Psoas muscle (tissue), 7 donors: ENCODE measurements at regions not wholly inside any gene's neighbourhood (a gene's known extent, or its start where the extent isn't known, plus 50 kb on each side); places are given as distances from the start of the nearest gene placed in this dataset.
"Not testable (repeated sequence)": the region's sequence is repeated elsewhere in the genome, so short reads cannot be mapped to it uniquely, and the experiment has no call there.

ENCODE experiments used
- ATAC-seq, 4 donors: fragments of 200-7000 bp; cut with Tn5 transposase; one replicate each; pipeline ENCODE4 v1.9.1; 2020; ENCODE audit warnings: moderate library complexity in 3 of 4, mild to moderate bottlenecking in 2 of 4
- DNase-seq, 2 donors: peaks; one replicate each; pipeline ENCODE4 v3.0.0-alpha.2; 2020
- H3K27ac ChIP-seq: fragments of 200-600 bp; one replicate; pipeline ENCODE4 v1.8.0; 2022
- H3K27me3 ChIP-seq, 3 donors: fragments of 200-600 bp in 1 of 3; one replicate each; pipeline versions ENCODE4 v1.6.1 to v1.8.0; 2013 to 2022; ENCODE audit warnings: low read length in 2 of 3, mild to moderate bottlenecking in 2 of 3, moderate library complexity in 1 of 3; ENCODE audit not compliant: insufficient read depth in 3 of 3
- H3K36me3 ChIP-seq, 2 donors: fragments of 200-600 bp in 1 of 2; one replicate each; pipeline versions ENCODE4 v1.6.1 to v1.8.0; 2013 to 2022; ENCODE audit warnings: low read depth in 1 of 2, mild to moderate bottlenecking in 1 of 2, moderate library complexity in 1 of 2; ENCODE audit not compliant: insufficient read depth in 1 of 2
- H3K4me1 ChIP-seq: fragments of 200-600 bp; one replicate; pipeline ENCODE4 v1.8.0; 2022
- H3K4me3 ChIP-seq: fragments of 200-600 bp; one replicate; pipeline ENCODE4 v1.8.0; 2022; ENCODE audit warnings: mild to moderate bottlenecking
- H3K9me3 ChIP-seq: fragments of 200-600 bp; one replicate; pipeline ENCODE4 v1.8.0; 2022
- WGBS, 3 donors: extraction: QIAGEN DNeasy Blood & Tissue Kit; methylation state at CpG; one replicate each; pipeline versions ENCODE4 v1.1.6 to v1.1.7; 2013; 5-methylcytosine and 5-hydroxymethylcytosine counted together
- intact Hi-C, 2 donors: fragments of 100-400 bp; cut with DNase I; formaldehyde crosslinking; loops; one replicate each; pipeline versions ENCODE4 v1.11.0 to v1.14.2; 2022
- TF ChIP-seq, protein P1 (sequence below): fragments of 200-600 bp; IDR thresholded peaks from one replicate; pipeline ENCODE4 v1.8.0; 2022; ENCODE audit warnings: antibody characterized with exemption
- donor health status: healthy with polysubstance abuse.
- donor health status: DM: no; HTN: no; CAD: no; lungs with moderate emphysema.
- donor health status: Bipolar disorder and iron deficiency.
- donor health status: healthy.
- donor health status: DM: yes; HTN: yes; CAD: no.
- donor health status: DM: no; HTN: no; CAD: no.
- donor health status: DM: yes; HTN: yes; CAD: no.

GRCh38 chrX:468979-469378 lies 82.3 kb upstream of the PPP2R3B start:
- DNase-seq (no peak), ATAC-seq (no peak)
- peaks cover 7% of the 10 kb centered on the region for H3K9me3 ChIP-seq
- intact Hi-C loops, result no loop called here
- H3K27me3 ChIP-seq, result peaks cover 0 to 2% (median 0%) of the 10 kb centered on the region in 3 donors
- no peaks in the 10 kb centered on the region for H3K4me1 ChIP-seq
- no peak overlapping the region for H3K4me3 ChIP-seq
- no peaks in the 10 kb centered on the region for H3K36me3 ChIP-seq
- TF ChIP-seq, protein P1, sequence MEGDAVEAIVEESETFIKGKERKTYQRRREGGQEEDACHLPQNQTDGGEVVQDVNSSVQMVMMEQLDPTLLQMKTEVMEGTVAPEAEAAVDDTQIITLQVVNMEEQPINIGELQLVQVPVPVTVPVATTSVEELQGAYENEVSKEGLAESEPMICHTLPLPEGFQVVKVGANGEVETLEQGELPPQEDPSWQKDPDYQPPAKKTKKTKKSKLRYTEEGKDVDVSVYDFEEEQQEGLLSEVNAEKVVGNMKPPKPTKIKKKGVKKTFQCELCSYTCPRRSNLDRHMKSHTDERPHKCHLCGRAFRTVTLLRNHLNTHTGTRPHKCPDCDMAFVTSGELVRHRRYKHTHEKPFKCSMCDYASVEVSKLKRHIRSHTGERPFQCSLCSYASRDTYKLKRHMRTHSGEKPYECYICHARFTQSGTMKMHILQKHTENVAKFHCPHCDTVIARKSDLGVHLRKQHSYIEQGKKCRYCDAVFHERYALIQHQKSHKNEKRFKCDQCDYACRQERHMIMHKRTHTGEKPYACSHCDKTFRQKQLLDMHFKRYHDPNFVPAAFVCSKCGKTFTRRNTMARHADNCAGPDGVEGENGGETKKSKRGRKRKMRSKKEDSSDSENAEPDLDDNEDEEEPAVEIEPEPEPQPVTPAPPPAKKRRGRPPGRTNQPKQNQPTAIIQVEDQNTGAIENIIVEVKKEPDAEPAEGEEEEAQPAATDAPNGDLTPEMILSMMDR, result no peak
- H3K27ac ChIP-seq, result no peak overlapping the region
- 87 to 90% (median 88%) methylated on average over 9 of the region's 9 CpGs for WGBS, 3 donors

DNA sequence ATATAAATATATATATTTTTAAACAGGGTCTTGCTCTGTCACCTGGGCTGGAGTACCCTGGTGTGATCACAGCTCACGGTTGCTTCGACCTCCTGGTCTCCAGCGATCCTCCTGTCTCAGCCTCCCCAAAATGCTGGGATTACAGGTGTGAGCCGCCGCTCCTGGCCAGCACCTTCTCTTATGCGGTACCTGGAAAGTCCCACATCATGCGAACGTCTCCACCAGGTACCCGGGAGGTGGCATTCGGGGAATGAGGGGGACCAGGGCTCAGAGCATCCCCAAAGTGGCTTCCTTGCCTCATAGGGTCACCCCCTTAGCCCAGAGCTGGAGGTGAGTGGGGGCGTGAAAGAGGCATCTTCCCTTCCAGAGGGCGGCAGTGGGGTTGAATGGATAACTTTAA lies 84.0 kb upstream of the PPP2R3B start:
- peaks cover 7% of the 10 kb centered on the region for H3K9me3 ChIP-seq
- ATAC-seq, result no peak
- H3K36me3 ChIP-seq, result no peaks in the 10 kb centered on the region
- intact Hi-C loops, result no loop called here
- 85 to 91% (median 88%) methylated on average over 12 of the region's 12 CpGs for WGBS, 3 donors
- H3K4me3 ChIP-seq, result no peak overlapping the region
- peaks cover 0 to 2% (median 0%) of the 10 kb centered on the region in 3 donors for H3K27me3 ChIP-seq
- TF ChIP-seq, protein P1, result no peak
- DNase-seq, result no peak
- no peak overlapping the region for H3K27ac ChIP-seq
- H3K4me1 ChIP-seq, result no peaks in the 10 kb centered on the region

GRCh38 chrX:471281-471680 lies 84.6 kb upstream of the PPP2R3B start:
- H3K36me3 ChIP-seq, result no peaks in the 10 kb centered on the region
- ATAC-seq (no peak), DNase-seq (no peak)
- H3K4me3 ChIP-seq, result no peak overlapping the region
- TF ChIP-seq, protein P1, result no peak
- H3K4me1 ChIP-seq, result no peaks in the 10 kb centered on the region
- intact Hi-C loops, result no loop called here
- WGBS, 3 donors, result 27 to 50% (median 38%) methylated on average over 9 of the region's 9 CpGs
- peaks cover 0 to 2% (median 0%) of the 10 kb centered on the region in 3 donors for H3K27me3 ChIP-seq
- no peak overlapping the region for H3K27ac ChIP-seq
- H3K9me3 ChIP-seq, result peaks cover 7% of the 10 kb centered on the region

DNA sequence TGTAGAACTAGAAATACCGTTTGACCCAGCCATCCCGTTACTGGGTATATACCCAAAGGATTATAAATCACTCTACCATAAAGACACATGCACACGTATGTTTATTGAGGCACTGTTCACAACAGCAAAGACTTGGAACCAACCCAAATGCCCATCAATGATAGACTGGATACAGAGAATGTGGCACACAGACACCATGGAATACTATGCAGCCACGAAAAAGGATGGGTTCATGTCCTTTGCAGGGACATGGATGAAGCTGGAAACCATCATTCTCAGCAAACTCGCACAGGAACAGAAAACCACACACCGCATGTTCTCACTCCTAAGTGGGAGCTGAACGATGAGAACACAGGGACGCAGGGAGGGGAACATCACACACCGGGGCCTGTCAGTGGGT lies 85.6 kb upstream of the PPP2R3B start:
- H3K36me3 ChIP-seq, intact Hi-C loops, H3K27ac ChIP-seq, H3K4me3 ChIP-seq, H3K4me1 ChIP-seq, ATAC-seq, H3K27me3 ChIP-seq, H3K9me3 ChIP-seq, DNase-seq: not testable (repeated sequence)
- 79 to 90% (median 87%) methylated on average over 9 of the region's 9 CpGs for WGBS, 3 donors

GRCh38 chrX:475926-476723 lies 89.4 kb upstream of the PPP2R3B start:
- intact Hi-C loops, result no loop called here
- DNase-seq, result no peak
- no peak for ATAC-seq
- 50 to 56% (median 55%) methylated on average over 36 of the region's 36 CpGs for WGBS, 3 donors
- H3K9me3 ChIP-seq, result peaks cover 7% of the 10 kb centered on the region
- no peaks in the 10 kb centered on the region for H3K4me1 ChIP-seq
- no peaks in the 10 kb centered on the region for H3K36me3 ChIP-seq
- H3K27me3 ChIP-seq, result peaks cover 0 to 6% (median 0%) of the 10 kb centered on the region in 3 donors
- TF ChIP-seq, protein P1, result no peak
- H3K4me3 ChIP-seq, result no peak overlapping the region
- H3K27ac ChIP-seq, result no peak overlapping the region
